Adipocyte (in vitro differentiated cells): ENCODE measurements at regions not wholly inside any gene's neighbourhood (a gene's known extent, or its start where the extent isn't known, plus 50 kb on each side); places are given as distances from the start of the nearest gene placed in this dataset.
"Not testable (repeated sequence)": the region's sequence is repeated elsewhere in the genome, so short reads cannot be mapped to it uniquely, and the experiment has no call there.

Experiments used
- DNase-seq: peaks from one replicate; pipeline ENCODE4 v3.0.0-alpha.2; 2015; ENCODE audit warnings: low read depth
- H3K27me3 ChIP-seq: replicated peaks from 2 replicates; pipeline ENCODE4 v1.7.0; 2013; ENCODE audit warnings: mild to moderate bottlenecking, low read length, moderate library complexity; ENCODE audit not compliant: control insufficient read depth, insufficient read depth
- H3K36me3 ChIP-seq: 2 replicates; pipeline ENCODE4 v1.7.0; 2013; ENCODE audit warnings: low read length, mild to moderate bottlenecking, moderate library complexity; ENCODE audit not compliant: control insufficient read depth, insufficient read depth, severe bottlenecking
- H3K4me1 ChIP-seq: 2 replicates; pipeline ENCODE4 v1.7.0; 2013; ENCODE audit warnings: mild to moderate bottlenecking, low read length, moderate library complexity; ENCODE audit not compliant: control insufficient read depth, insufficient read depth
- H3K4me3 ChIP-seq: 2 replicates; pipeline ENCODE4 v1.7.0; 2013; ENCODE audit warnings: mild to moderate bottlenecking, low read length, moderate library complexity
- H3K9ac ChIP-seq: 2 replicates; pipeline ENCODE4 v1.7.0; 2013; ENCODE audit warnings: mild to moderate bottlenecking, low read length, moderate library complexity
- H3K9me3 ChIP-seq: 2 replicates; pipeline ENCODE4 v1.7.0; 2013; ENCODE audit warnings: mild to moderate bottlenecking, low read length, moderate library complexity; ENCODE audit not compliant: control insufficient read depth

DNA sequence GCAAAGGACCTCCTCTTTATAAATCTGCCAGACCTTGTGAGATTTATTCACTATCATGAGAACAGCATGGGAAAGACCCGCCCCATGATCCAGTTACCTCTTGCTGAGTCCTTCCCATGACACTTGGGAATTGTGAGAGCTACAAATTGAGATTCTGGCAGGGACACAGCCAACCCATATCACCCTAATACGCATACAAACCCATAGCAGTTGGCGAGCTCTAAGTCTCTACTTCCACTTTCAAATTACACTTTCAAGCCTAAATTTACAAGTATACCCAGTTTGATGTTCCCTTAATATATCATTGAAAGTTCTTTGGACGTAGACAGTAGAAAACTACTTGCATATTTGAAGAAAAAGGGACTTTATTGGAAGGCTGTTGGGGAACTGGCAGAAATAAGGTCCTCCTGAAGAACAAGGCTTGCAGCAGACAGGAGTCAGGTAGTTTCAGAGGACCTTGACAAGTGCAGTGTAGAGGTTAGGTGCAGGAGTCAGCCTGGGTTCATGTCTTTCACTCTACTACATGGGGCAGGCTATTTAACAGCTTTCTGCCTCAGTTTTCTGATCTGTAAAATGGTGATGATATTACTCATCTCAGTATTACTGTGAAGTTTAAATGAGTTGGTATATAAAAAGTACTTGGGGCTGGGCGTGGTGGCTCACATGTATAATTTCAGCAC lies 107.9 kb upstream of the EEF2KMT start:
- no peak overlapping the region for H3K4me3 ChIP-seq
- no peak for DNase-seq
- no peaks in the 10 kb centered on the region for H3K27me3 ChIP-seq
- H3K4me1 ChIP-seq, result no peaks in the 10 kb centered on the region
- H3K36me3 ChIP-seq, result no peaks in the 10 kb centered on the region
- H3K9me3 ChIP-seq, result no peaks in the 10 kb centered on the region
- H3K9ac ChIP-seq, result no peak overlapping the region

DNA sequence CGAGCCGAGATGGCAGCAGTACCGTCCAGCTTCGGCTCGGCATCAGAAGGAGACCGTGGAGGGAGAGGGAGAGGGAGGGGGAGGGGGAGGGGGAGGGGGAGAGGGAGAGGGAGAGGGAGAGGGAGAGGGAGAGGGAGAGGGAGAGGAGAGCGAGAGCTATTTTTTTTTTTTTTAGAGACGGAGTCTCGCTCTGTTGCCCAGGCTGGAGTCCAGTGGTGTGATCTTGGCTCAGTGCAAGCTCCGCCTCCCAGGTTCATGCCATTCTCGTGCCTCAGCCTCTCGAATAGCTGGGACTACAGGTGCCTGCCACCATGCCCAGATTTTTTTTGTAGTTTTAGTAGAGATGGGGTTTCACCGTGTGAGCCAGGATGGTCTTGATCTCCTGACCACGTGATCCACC lies 106.1 kb upstream of the EEF2KMT start:
- H3K4me3 ChIP-seq, H3K27me3 ChIP-seq, H3K36me3 ChIP-seq, DNase-seq, H3K9me3 ChIP-seq, H3K4me1 ChIP-seq, H3K9ac ChIP-seq: not testable (repeated sequence)

DNA sequence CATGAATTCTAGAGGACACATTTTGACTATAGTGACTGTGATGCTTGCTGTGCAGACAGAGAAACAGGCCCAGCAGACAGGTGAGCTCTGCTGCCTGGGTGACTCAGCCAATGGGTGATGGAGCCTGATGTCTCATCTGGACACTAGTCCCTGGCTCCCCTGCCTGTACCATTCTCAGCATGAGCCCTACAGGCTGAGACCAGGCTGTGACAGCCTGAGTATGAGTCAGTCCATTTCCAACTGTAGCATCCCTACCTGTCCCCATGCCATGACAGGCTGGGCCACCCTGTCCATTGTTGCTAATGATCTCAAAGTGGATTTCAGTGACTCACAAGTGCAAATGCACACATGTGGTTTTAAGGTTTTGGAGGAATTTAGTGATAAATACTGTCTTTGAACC lies 102.5 kb upstream of the EEF2KMT start:
- H3K9ac ChIP-seq, result no peak overlapping the region
- no peak overlapping the region for H3K4me3 ChIP-seq
- no peak for DNase-seq
- peaks cover 4% of the 10 kb centered on the region for H3K9me3 ChIP-seq
- H3K27me3 ChIP-seq, result no peaks in the 10 kb centered on the region
- no peaks in the 10 kb centered on the region for H3K4me1 ChIP-seq
- no peaks in the 10 kb centered on the region for H3K36me3 ChIP-seq

DNA sequence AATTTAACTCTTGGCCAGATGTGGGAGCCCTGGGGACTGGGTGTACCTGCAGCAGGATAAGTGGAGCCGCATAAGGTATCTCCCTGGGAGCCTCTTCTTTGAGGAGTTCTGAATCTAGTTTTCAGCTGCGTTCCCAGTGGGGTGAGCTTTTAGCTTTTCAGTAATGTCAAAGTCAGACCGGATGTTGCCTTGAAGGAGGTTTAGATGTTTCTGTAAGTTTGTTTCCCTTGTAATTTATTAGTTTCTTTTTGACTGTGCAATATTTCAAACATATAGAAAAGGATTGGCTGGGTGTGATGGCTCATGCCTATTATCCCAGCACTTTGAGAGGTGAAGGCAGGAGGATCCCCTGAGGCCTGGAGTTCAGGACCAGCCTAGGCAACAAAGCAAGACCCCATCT lies 98.6 kb upstream of the EEF2KMT start:
- no peaks in the 10 kb centered on the region for H3K36me3 ChIP-seq
- no peaks in the 10 kb centered on the region for H3K27me3 ChIP-seq
- H3K9ac ChIP-seq, result no peak overlapping the region
- no peak overlapping the region for H3K4me3 ChIP-seq
- peaks cover 4% of the 10 kb centered on the region for H3K9me3 ChIP-seq
- no peak for DNase-seq
- no peaks in the 10 kb centered on the region for H3K4me1 ChIP-seq

DNA sequence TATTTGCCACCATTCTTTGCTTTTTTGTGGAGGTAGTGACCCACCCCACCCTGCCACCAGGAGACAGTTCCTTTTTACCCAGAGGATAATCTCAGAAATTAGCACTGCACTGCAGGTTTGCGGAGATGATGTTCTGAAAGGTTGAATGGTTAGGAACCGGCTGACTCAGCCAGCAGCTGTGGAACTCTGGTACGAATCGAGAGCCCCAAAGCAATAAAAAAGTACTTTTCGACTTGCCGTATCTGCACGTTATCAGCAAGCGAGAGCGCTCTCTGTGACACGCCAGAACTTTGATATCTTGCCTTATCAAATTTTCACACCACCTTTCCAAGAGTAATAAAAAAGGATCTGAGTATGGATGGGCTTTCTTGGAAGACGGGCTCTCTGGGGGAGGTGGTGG lies 96.3 kb upstream of the EEF2KMT start:
- no peak for DNase-seq
- H3K9me3 ChIP-seq, result peaks cover 4% of the 10 kb centered on the region
- H3K27me3 ChIP-seq, result no peaks in the 10 kb centered on the region
- no peaks in the 10 kb centered on the region for H3K36me3 ChIP-seq
- no peak overlapping the region for H3K4me3 ChIP-seq
- H3K4me1 ChIP-seq, result no peaks in the 10 kb centered on the region
- H3K9ac ChIP-seq, result no peak overlapping the region

DNA sequence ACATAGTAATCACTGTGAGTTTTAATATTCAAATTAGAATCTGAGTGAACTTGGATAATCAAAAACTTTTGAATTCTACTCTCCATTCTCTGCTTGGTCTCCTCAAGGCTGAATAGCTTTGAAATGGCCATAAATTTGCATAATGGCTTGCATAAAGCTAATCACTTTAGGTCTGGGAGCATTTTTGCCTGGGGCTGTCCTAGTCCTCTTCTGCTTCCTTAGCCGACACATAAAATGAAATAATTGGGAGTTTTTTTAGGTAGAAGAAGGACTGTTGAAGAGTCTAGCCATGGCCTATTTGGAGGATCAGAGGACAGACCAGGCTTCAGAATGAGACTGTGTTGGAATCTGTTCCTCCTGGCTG lies 91.4 kb upstream of the EEF2KMT start:
- Histone ChIP-seq H3K4me1 (no peaks in the 10 kb centered on the region), H3K9ac (no peak overlapping the region), H3K9me3 (no peaks in the 10 kb centered on the region), H3K27me3 (no peaks in the 10 kb centered on the region), H3K36me3 (no peaks in the 10 kb centered on the region), H3K4me3 (no peak overlapping the region)
- no peak for DNase-seq

DNA sequence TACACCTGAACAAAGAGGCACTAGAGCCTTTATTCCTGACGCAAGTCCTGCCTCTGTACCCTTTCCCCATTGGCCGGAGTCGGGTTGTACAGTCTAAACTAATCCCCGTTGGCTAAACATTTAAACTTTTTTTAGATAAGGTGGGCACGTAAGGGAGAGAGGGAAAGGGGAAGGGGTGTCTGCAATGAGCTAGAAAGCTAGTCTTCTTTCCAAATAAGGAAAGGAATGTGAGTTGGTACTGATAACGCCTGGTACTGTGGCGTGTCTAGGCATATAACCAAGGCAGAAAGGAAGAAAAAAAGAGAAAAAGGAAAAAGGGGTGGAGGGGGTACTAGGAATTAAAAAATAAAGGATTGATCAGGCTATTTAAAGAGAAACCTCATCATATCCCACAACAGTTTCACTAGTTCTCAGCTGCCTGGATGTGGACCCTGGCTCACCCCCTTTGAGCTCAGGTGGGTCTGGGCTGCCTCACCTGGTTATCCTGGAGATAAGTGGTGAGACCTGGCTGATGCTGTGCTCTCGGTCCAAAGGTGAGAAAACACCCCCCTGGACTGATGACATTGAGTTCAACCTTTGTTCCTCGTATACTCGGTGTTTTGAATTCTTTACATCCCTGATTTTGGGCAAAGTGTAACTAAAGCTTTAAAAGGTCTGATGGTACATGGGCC lies 90.9 kb upstream of the EEF2KMT start:
- H3K4me1 ChIP-seq, result no peaks in the 10 kb centered on the region
- no peak overlapping the region for H3K9ac ChIP-seq
- no peaks in the 10 kb centered on the region for H3K36me3 ChIP-seq
- no peaks in the 10 kb centered on the region for H3K27me3 ChIP-seq
- no peak overlapping the region for H3K4me3 ChIP-seq
- H3K9me3 ChIP-seq, result peaks cover 2% of the 10 kb centered on the region
- DNase-seq, result no peak

DNA sequence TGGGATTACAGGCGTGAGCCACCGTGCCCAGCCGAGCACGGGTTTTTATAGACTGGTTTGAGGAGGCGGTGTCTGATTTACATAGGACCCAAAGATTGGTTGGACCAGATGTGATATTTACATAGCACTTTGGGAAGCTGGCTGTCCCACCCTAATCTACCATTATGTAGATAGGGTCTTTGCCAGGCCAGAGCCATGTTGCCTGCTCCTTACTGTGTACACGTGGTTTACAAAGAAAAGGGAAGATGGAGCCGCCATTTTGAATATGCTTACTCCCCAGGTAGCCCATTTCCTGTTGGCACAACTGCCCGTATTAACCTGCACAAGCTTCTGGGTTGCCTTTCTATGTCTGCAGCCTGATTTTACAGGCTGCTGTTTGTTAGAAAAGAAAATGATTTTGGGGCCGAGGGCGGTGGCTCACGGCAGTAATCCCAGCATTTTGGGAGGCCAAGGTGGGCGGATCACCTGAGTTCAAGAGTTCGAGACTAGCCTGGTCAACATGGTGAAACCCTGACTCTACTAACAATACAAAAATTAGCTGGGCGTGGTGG lies 89.9 kb upstream of the EEF2KMT start:
- H3K4me3 ChIP-seq, result no peak overlapping the region

DNA sequence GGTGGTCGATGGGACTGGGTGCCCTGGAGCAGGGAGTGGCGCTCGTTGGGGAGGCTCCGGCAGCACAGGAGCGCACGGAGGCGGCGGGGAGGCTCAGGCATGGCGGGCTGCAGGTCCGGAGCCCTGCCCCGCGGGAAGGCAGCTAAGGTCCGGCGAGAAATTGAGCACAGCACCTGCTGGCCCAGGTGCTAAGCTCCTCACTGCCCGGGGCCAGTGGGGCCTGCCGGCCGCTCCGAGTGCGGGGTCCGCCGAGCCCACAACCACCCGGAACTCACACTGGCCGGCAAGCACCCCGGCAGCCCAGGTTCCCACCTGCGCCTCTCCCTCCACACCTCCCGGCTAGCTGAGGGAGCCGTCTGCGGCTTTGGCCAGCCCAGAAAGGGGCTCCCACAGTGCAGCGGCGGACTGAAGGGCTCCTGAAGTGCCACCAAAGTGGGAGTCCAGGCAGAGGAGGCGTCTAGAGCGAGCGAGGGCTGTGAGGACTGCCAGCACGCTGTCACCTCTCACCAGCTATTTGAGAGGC lies 88.8 kb upstream of the EEF2KMT start:
- H3K9ac ChIP-seq, result no peak overlapping the region
- H3K27me3 ChIP-seq, result no peaks in the 10 kb centered on the region
- H3K9me3 ChIP-seq, result peaks cover 2% of the 10 kb centered on the region
- no peak for DNase-seq
- H3K36me3 ChIP-seq, result no peaks in the 10 kb centered on the region
- no peaks in the 10 kb centered on the region for H3K4me1 ChIP-seq
- no peak overlapping the region for H3K4me3 ChIP-seq

More for the DNA sequence above, 89.9 kb upstream of the EEF2KMT start:
- Histone ChIP-seq H3K9ac (no peak overlapping the region), H3K9me3 (peaks cover 2% of the 10 kb centered on the region), H3K36me3 (no peaks in the 10 kb centered on the region), H3K4me1 (no peaks in the 10 kb centered on the region), H3K27me3 (no peaks in the 10 kb centered on the region)
- no peak for DNase-seq

DNA sequence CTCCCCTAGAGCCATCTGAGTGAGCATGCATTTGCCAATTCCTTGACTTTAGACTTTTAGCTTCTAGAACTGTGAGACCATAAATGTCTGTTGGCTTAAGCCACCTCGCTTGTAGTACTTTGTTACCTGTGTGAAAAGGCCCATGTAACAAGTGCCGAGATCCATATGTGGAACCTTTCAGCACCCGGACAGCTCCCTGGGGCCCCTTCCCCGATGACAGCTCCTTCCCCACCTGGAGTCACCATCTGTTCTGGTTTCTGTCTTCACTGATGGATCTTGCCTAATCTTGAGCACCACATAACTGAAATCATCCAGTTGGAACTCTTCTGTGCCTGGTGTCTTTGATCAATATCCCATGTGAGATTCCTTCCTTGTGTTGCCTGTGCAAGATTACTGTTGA lies 78.9 kb upstream of the EEF2KMT start:
- Histone ChIP-seq H3K27me3 (no peaks in the 10 kb centered on the region), H3K36me3 (no peaks in the 10 kb centered on the region), H3K9ac (no peak overlapping the region), H3K4me1 (no peaks in the 10 kb centered on the region), H3K4me3 (no peak overlapping the region), H3K9me3 (peaks cover 18% of the 10 kb centered on the region)
- no peak for DNase-seq

DNA sequence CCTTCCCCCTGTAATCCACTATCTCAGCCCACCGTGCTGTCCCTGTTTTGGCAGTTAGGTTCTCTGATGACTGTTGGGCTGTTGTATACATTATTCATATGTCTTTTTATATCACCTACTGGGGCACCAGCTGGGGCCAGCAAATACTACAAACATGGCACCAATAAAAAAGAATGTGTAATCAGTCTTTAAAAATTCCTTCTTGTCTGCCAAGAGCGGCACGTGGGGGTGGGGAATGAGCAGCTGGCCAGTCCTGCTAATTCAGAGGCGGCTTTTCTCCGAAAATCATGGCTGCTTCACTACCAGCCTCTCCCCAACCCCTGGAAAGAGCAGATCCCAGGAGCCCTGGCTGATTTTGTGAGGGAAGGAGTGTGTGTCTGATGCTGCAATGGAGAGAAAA lies 77.7 kb upstream of the EEF2KMT start:
- Histone ChIP-seq H3K9me3 (peaks cover 18% of the 10 kb centered on the region), H3K36me3 (no peaks in the 10 kb centered on the region), H3K4me1 (no peaks in the 10 kb centered on the region), H3K27me3 (no peaks in the 10 kb centered on the region), H3K9ac (no peak overlapping the region), H3K4me3 (no peak overlapping the region)
- no peak for DNase-seq
